ENCODE measurements at regions not wholly inside any gene's neighbourhood (a gene's known extent, or its start where the extent isn't known, plus 50 kb on each side); places are given as distances from the start of the nearest gene placed in this dataset.

GRCh38 chr4:11698846-11699590 is 270.3 kb upstream of the HS3ST1 start:
- no peak for DNase-seq (ENCODE audit: extremely low read depth, low read depth)
- no peak overlapping the region for H3K4me3 ChIP-seq (replicated peaks; ENCODE audit: low read depth, low read length)
- no peak for TF ChIP-seq CTCF (IDR thresholded peaks at IDR 0.05; ENCODE audit: low read depth, low read length, missing control alignments)

- TF ChIP-seq CTCF (IDR thresholded peaks at IDR 0.05; ENCODE audit: low read depth, low read length, missing control alignments) = no peak
- H3K4me3 ChIP-seq (replicated peaks; ENCODE audit: low read depth, low read length) = no peak overlapping the region
- no peak for DNase-seq (ENCODE audit: extremely low read depth, low read depth)
These were observed 269.3 kb upstream of the HS3ST1 start for GRCh38 chr4:11698033-11698432.

GRCh38 chr4:11693693-11694092 is 265.0 kb upstream of the HS3ST1 start:
- TF ChIP-seq CTCF (IDR thresholded peaks at IDR 0.05; ENCODE audit: low read depth, low read length, missing control alignments) = no peak
- no peak for DNase-seq (ENCODE audit: extremely low read depth, low read depth)
- H3K4me3 ChIP-seq (replicated peaks; ENCODE audit: low read depth, low read length) = no peak overlapping the region

GRCh38 chr4:11691236-11691635 is 262.5 kb upstream of the HS3ST1 start:
- no peak for TF ChIP-seq CTCF (IDR thresholded peaks at IDR 0.05; ENCODE audit: low read depth, low read length, missing control alignments)
- no peak for DNase-seq (ENCODE audit: extremely low read depth, low read depth)
- H3K4me3 ChIP-seq (replicated peaks; ENCODE audit: low read depth, low read length) = no peak overlapping the region

- no peak for TF ChIP-seq CTCF (IDR thresholded peaks at IDR 0.05; ENCODE audit: low read depth, low read length, missing control alignments)
- DNase-seq (ENCODE audit: extremely low read depth, low read depth) = no peak
- no peak overlapping the region for H3K4me3 ChIP-seq (replicated peaks; ENCODE audit: low read depth, low read length)
These were observed 259.0 kb upstream of the HS3ST1 start for GRCh38 chr4:11687727-11688126.

GRCh38 chr4:11685481-11685880 is 256.8 kb upstream of the HS3ST1 start:
- no peak for DNase-seq (ENCODE audit: extremely low read depth, low read depth)
- H3K4me3 ChIP-seq (replicated peaks; ENCODE audit: low read depth, low read length) = no peak overlapping the region
- no peak for TF ChIP-seq CTCF (IDR thresholded peaks at IDR 0.05; ENCODE audit: low read depth, low read length, missing control alignments)

All from HFF-Myc (cell line).